ENCODE measurements at regions not wholly inside any gene's neighbourhood (a gene's known extent, or its start where the extent isn't known, plus 50 kb on each side); places are given as distances from the start of the nearest gene placed in this dataset.

DNA sequence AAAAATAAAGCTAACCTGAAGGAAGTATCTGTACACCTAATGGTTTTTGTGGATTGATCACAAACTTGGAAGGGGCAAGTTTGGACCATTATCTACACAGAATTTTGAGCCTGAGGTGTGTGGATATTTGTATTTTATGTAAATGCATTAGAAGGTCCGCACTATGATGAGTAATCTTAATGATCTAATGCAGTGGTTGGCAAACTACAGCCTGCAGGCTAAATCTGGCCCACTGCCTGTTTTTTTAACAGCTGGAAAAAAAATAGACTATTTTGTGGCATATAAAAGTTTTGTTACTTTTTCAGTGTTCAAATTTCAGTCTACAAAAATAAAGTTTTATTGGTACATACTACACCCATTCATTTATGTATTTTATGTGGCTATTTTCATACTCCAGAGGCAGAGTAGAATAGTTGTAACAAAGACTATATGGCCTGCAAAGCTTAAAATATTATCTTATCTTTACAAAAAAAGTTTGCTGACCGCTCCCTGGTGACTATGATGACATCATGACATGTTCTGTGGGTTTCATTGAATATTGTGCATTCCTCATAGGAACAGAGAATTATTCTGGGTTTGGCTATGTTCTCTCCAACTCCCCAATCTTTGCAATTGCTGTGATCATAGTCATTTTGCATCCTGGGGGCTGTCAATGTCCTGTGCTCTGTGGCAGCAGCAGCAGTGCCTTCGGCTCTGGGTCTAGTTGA is 962.6 kb upstream of the FBXO33 start:
- TF ChIP-seq, protein P1, sequence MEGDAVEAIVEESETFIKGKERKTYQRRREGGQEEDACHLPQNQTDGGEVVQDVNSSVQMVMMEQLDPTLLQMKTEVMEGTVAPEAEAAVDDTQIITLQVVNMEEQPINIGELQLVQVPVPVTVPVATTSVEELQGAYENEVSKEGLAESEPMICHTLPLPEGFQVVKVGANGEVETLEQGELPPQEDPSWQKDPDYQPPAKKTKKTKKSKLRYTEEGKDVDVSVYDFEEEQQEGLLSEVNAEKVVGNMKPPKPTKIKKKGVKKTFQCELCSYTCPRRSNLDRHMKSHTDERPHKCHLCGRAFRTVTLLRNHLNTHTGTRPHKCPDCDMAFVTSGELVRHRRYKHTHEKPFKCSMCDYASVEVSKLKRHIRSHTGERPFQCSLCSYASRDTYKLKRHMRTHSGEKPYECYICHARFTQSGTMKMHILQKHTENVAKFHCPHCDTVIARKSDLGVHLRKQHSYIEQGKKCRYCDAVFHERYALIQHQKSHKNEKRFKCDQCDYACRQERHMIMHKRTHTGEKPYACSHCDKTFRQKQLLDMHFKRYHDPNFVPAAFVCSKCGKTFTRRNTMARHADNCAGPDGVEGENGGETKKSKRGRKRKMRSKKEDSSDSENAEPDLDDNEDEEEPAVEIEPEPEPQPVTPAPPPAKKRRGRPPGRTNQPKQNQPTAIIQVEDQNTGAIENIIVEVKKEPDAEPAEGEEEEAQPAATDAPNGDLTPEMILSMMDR (IDR thresholded peaks at IDR 0.05) = no peak
- TF ChIP-seq POLR2A (IDR thresholded peaks at IDR 0.05) = no peak
